HEK293 (cell line): ENCODE measurements at regions not wholly inside any gene's neighbourhood (a gene's known extent, or its start where the extent isn't known, plus 50 kb on each side); places are given as distances from the start of the nearest gene placed in this dataset.

ENCODE experiments used
- CTCF ChIA-PET: fragments of 350-600 bp; formaldehyde crosslinking; extraction: SDS; loops from one replicate; lab custom pipeline; 2021; ENCODE audit warnings: antibody characterized with exemption; lab: Yijun Ruan, JAX
- POLR2A ChIA-PET: fragments of 300-600 bp; formaldehyde crosslinking; extraction: SDS; loops from one replicate; lab custom pipeline; 2020; ENCODE audit warnings: antibody characterized with exemption, inconsistent platforms; lab: Yijun Ruan, JAX
- H3K27ac ChIP-seq: fragments of 200-500 bp; sonication (Bioruptor generic); 2 replicates; pipeline ENCODE4 v1.5.1; 2014; ENCODE audit warnings: low read depth, low read length, control low read depth, inconsistent platforms; ENCODE audit errors: extremely low read depth
- H3K36me3 ChIP-seq, 2 experiments: fragments of 200-500 bp in 1 of 2; sonication (Bioruptor generic) in 1 of 2; 1 replicate in 1 of 2; 2 replicates in 1 of 2; pipeline ENCODE4 v1.5.1; 2014 to 2017; ENCODE audit warnings: inconsistent platforms in 2 of 2, low read length in 2 of 2; ENCODE audit not compliant: control insufficient read depth in 2 of 2, insufficient read depth in 1 of 2
- H3K4me1 ChIP-seq: fragments of 200-500 bp; sonication (Bioruptor generic); 2 replicates; pipeline ENCODE4 v1.5.1; 2014; ENCODE audit warnings: mild to moderate bottlenecking, low read length, inconsistent platforms; ENCODE audit not compliant: control insufficient read depth, insufficient read depth
- H3K4me3 ChIP-seq: 2 replicates; pipeline ENCODE4 v1.5.1; 2011; ENCODE audit warnings: low read depth, mild to moderate bottlenecking, control low read depth, low read length, moderate library complexity
- H3K9me3 ChIP-seq: fragments of 200-500 bp; sonication (Bioruptor generic); 2 replicates; pipeline ENCODE4 v1.5.1; 2014; ENCODE audit warnings: low read depth, low read length, inconsistent platforms; ENCODE audit not compliant: control insufficient read depth, insufficient read depth
- IKZF3 ChIP-seq: fragments of 450-650 bp; IDR thresholded peaks from 2 replicates; pipeline ENCODE4 v1.5.0; 2018; ENCODE audit warnings: missing biosample characterization, mild to moderate bottlenecking, missing genetic modification characterization, moderate library complexity
- PRDM6 ChIP-seq: fragments of 450-650 bp; formaldehyde crosslinking; IDR thresholded peaks from 2 replicates; pipeline ENCODE4 v1.5.1; 2017; ENCODE audit warnings: missing biosample characterization, missing genetic modification characterization
- REPIN1 ChIP-seq: fragments of 450-650 bp; formaldehyde crosslinking; IDR thresholded peaks from 2 replicates; pipeline ENCODE4 v1.5.1; 2017; ENCODE audit warnings: missing biosample characterization, missing genetic modification characterization, low read depth
- SETDB1 ChIP-seq: IDR thresholded peaks from one replicate; pipeline ENCODE4 v1.6.1; 2017; ENCODE audit warnings: mild to moderate bottlenecking, low read length, moderate library complexity, mixed read lengths; ENCODE audit not compliant: insufficient read length
- TRIM28 ChIP-seq: IDR thresholded peaks from 2 replicates; pipeline ENCODE4 v1.6.1; 2011; ENCODE audit warnings: low read length, control low read depth, borderline replicate concordance
- ZBTB1 ChIP-seq: fragments of 450-650 bp; formaldehyde crosslinking; IDR thresholded peaks from 2 replicates; pipeline ENCODE4 v1.5.1; 2016; ENCODE audit warnings: missing biosample characterization, missing genetic modification characterization
- ZFHX2 ChIP-seq: fragments of 450-650 bp; formaldehyde crosslinking; conservative IDR thresholded peaks from 2 replicates; pipeline ENCODE4 v1.5.1; 2016; ENCODE audit warnings: missing biosample characterization, missing genetic modification characterization
- ZNF138 ChIP-seq: fragments of 450-650 bp; formaldehyde crosslinking; IDR thresholded peaks from 2 replicates; pipeline ENCODE4 v1.5.1; 2016; ENCODE audit warnings: missing biosample characterization, missing genetic modification characterization, borderline replicate concordance
- ZNF184 ChIP-seq: fragments of 450-650 bp; IDR thresholded peaks from 2 replicates; pipeline ENCODE4 v1.5.1; 2018; ENCODE audit warnings: missing biosample characterization, mild to moderate bottlenecking, missing genetic modification characterization
- ZNF211 ChIP-seq: fragments of 450-650 bp; formaldehyde crosslinking; IDR thresholded peaks from 2 replicates; pipeline ENCODE4 v1.5.1; 2016; ENCODE audit warnings: low read depth, missing biosample characterization, missing genetic modification characterization
- ZNF266 ChIP-seq: fragments of 450-650 bp; formaldehyde crosslinking; IDR thresholded peaks from 2 replicates; pipeline ENCODE4 v1.5.1; 2016; ENCODE audit warnings: missing biosample characterization, missing genetic modification characterization, low read depth
- ZNF354C ChIP-seq: fragments of 450-650 bp; formaldehyde crosslinking; IDR thresholded peaks from 2 replicates; pipeline ENCODE4 v1.5.1; 2016; ENCODE audit warnings: missing biosample characterization, missing genetic modification characterization, low read depth, borderline replicate concordance
- ZNF398 ChIP-seq: fragments of 450-650 bp; formaldehyde crosslinking; IDR thresholded peaks from 2 replicates; pipeline ENCODE4 v1.5.1; 2017; ENCODE audit warnings: missing biosample characterization, missing genetic modification characterization
- ZNF48 ChIP-seq: fragments of 450-650 bp; formaldehyde crosslinking; IDR thresholded peaks from 2 replicates; pipeline ENCODE4 v1.5.1; 2016; ENCODE audit warnings: missing biosample characterization, missing genetic modification characterization
- ZNF518A ChIP-seq: fragments of 450-650 bp; formaldehyde crosslinking; conservative IDR thresholded peaks from 2 replicates; pipeline ENCODE4 v1.5.1; 2016; ENCODE audit warnings: low read depth, missing biosample characterization, missing genetic modification characterization
- ZNF548 ChIP-seq: fragments of 450-650 bp; formaldehyde crosslinking; IDR thresholded peaks from 2 replicates; pipeline ENCODE4 v1.5.1; 2016; ENCODE audit warnings: missing biosample characterization, missing genetic modification characterization
- ZNF585B ChIP-seq: fragments of 450-650 bp; formaldehyde crosslinking; IDR thresholded peaks from 2 replicates; pipeline ENCODE4 v1.5.1; 2016; ENCODE audit warnings: missing biosample characterization, missing genetic modification characterization
- ZNF600 ChIP-seq: fragments of 450-650 bp; formaldehyde crosslinking; IDR thresholded peaks from 2 replicates; pipeline ENCODE4 v1.5.1; 2016; ENCODE audit warnings: missing biosample characterization, missing genetic modification characterization
- ZNF792 ChIP-seq: fragments of 450-650 bp; formaldehyde crosslinking; IDR thresholded peaks from 2 replicates; pipeline ENCODE4 v1.5.1; 2016; ENCODE audit warnings: missing biosample characterization, missing genetic modification characterization

- Histone ChIP-seq H3K9me3 (no peaks in the 10 kb centered on the region; the same call in 1 of the 2 replicates), H3K4me1 (no peaks in the 10 kb centered on the region), H3K27ac (no peak overlapping the region), H3K36me3 (no peaks in the 10 kb centered on the region), H3K4me3 (no peak overlapping the region)
- CTCF ChIA-PET = interaction anchor here (0.6 kb wide), 1 partner anchor 189 kb away, joined by 4 read pairs; no protein-coding TSS in a partner anchor
- POLR2A ChIA-PET = no interaction called here
- no peak for TF ChIP-seq ZNF518A (tag by site-specific recombination)
- no peak for TF ChIP-seq REPIN1 (tag by site-specific recombination)
- TF ChIP-seq ZNF138 = no peak
Observed at GRCh38 chr6:125451750-125452149, 150.0 kb upstream of the HDDC2 start.

GRCh38 chr6:125453516-125453915 is 151.7 kb upstream of the HDDC2 start:
- Histone ChIP-seq H3K4me1 (no peaks in the 10 kb centered on the region), H3K4me3 (no peak overlapping the region), H3K36me3 (no peaks in the 10 kb centered on the region), H3K9me3 (no peaks in the 10 kb centered on the region; the same call in 1 of the 2 replicates)
- POLR2A ChIA-PET = no interaction called here
- TF ChIP-seq TRIM28 (peak; percentile 91; the same call in 1 of the 2 replicates), ZNF211 (tag by site-specific recombination) (no peak), SETDB1 (peak; percentile 94)
- TF ChIP-seq, all 188 proteins: peak for 2
- no peak overlapping the region for H3K27ac ChIP-seq
- CTCF ChIA-PET = no interaction called here

GRCh38 chr6:125454351-125454750 is 152.6 kb upstream of the HDDC2 start:
- no peak overlapping the region for H3K27ac ChIP-seq
- CTCF ChIA-PET = no interaction called here
- H3K4me3 ChIP-seq = no peak overlapping the region

More at GRCh38 chr6:125454351-125454750, 152.6 kb upstream of the HDDC2 start:
- POLR2A ChIA-PET = no interaction called here
- TF ChIP-seq ZNF398 (tag by site-specific recombination) (no peak), PRDM6 (tag by site-specific recombination) (no peak), ZNF354C (tag by site-specific recombination) (no peak), ZBTB1 (tag by site-specific recombination) (no peak), ZNF585B (tag by site-specific recombination) (no peak), ZNF792 (tag by site-specific recombination) (no peak), IKZF3 (tag by site-specific recombination) (no peak), ZNF548 (no peak), ZNF266 (tag by site-specific recombination) (no peak), ZNF600 (no peak), ZNF48 (tag by site-specific recombination) (no peak), ZNF184 (tag by site-specific recombination) (no peak), ZFHX2 (tag by site-specific recombination) (no peak)
- no peaks in the 10 kb centered on the region; the same call in 1 of the 2 replicates for H3K9me3 ChIP-seq
- H3K36me3 ChIP-seq = no peaks in the 10 kb centered on the region
- H3K4me1 ChIP-seq = no peaks in the 10 kb centered on the region
